Left hindlimb (tissue), 1 donor: ENCODE measurements at regions not wholly inside any gene's neighbourhood (a gene's known extent, or its start where the extent isn't known, plus 50 kb on each side); places are given as distances from the start of the nearest gene placed in this dataset.
"Not testable (repeated sequence)": the region's sequence is repeated elsewhere in the genome, so short reads cannot be mapped to it uniquely, and the experiment has no call there.

Source experiments
- DNase-seq: peaks from one replicate; pipeline ENCODE4 v3.0.0-alpha.2; 2018

- no peak for DNase-seq
Measured at GRCh38 chr10:58066979-58067378, 200.7 kb downstream of the IPMK start.

GRCh38 chr10:58066126-58066525 is 201.6 kb downstream of the IPMK start:
- no peak for DNase-seq

- no peak for DNase-seq
Measured at GRCh38 chr10:58065529-58065815, 202.2 kb downstream of the IPMK start.

- peak; percentile 27 for DNase-seq
Measured at GRCh38 chr10:58064714-58065528, 202.8 kb downstream of the IPMK start.

GRCh38 chr10:58063861-58064480 is 203.7 kb downstream of the IPMK start:
- DNase-seq, result no peak

GRCh38 chr10:58058683-58059082 is 209.0 kb downstream of the IPMK start:
- not testable (repeated sequence) for DNase-seq

- DNase-seq, result no peak
Measured at GRCh38 chr10:58054881-58055280, 212.8 kb downstream of the IPMK start.

- no peak for DNase-seq
Measured at GRCh38 chr10:58052772-58053171, 214.9 kb downstream of the IPMK start.

GRCh38 chr10:58050575-58050974 is 217.1 kb downstream of the IPMK start:
- DNase-seq, result no peak

GRCh38 chr10:58048936-58049335 is 218.8 kb downstream of the IPMK start:
- no peak for DNase-seq

GRCh38 chr10:58044072-58044471 is 223.6 kb downstream of the IPMK start:
- no peak for DNase-seq

- DNase-seq, result no peak
Measured at GRCh38 chr10:58041901-58042300, 225.8 kb downstream of the IPMK start.

- DNase-seq, result no peak
Measured at GRCh38 chr10:58030208-58030607, 237.5 kb downstream of the IPMK start.

- DNase-seq, result peak; percentile 31
Measured at GRCh38 chr10:58028597-58029366, 238.9 kb downstream of the IPMK start.

- DNase-seq, result no peak
Measured at GRCh38 chr10:58027426-58027825, 240.3 kb downstream of the IPMK start.

GRCh38 chr10:58026036-58026435 is 241.7 kb downstream of the IPMK start:
- no peak for DNase-seq

GRCh38 chr10:58023341-58024073 is 244.2 kb downstream of the IPMK start:
- no peak for DNase-seq

- DNase-seq, result no peak
Measured at GRCh38 chr10:58019863-58020537, 247.7 kb downstream of the IPMK start.

- DNase-seq, result no peak
Measured at GRCh38 chr10:58017719-58018367, 249.9 kb downstream of the IPMK start.

- no peak for DNase-seq
Measured at GRCh38 chr10:58016614-58017013, 251.1 kb downstream of the IPMK start.

GRCh38 chr10:58014436-58014835 is 253.3 kb downstream of the IPMK start:
- DNase-seq, result no peak

- no peak for DNase-seq
Measured at GRCh38 chr10:58013406-58013805, 254.3 kb downstream of the IPMK start.
